H1 (cell line): ENCODE measurements at regions not wholly inside any gene's neighbourhood (a gene's known extent, or its start where the extent isn't known, plus 50 kb on each side); places are given as distances from the start of the nearest gene placed in this dataset.

Experiments used
- CTCF ChIA-PET: fragments of 300-600 bp; sonication (Branson Sonifier 250); formaldehyde crosslinking; loops from one replicate; lab custom pipeline; 2021; ENCODE audit not compliant: partially characterized antibody; lab: Charles Lee
- POLR2A ChIA-PET: fragments of 300-600 bp; sonication (Branson Sonifier 250); formaldehyde crosslinking; loops from one replicate; lab custom pipeline; 2021; ENCODE audit warnings: inconsistent platforms; ENCODE audit not compliant: partially characterized antibody; lab: Charles Lee
- DNase-seq, 2 experiments: peaks; one replicate each; pipeline versions ENCODE4 v3.0.0 to v3.0.0-alpha.2; 2010 to 2022; ENCODE audit warnings: low spot score in 2 of 2, low read depth in 1 of 2, mixed read lengths in 1 of 2
- FAIRE-seq: peaks from 2 replicates; lab custom pipeline; 2011; peaks lifted over from hg19 to GRCh38; lab: Jason Lieb, UNC
- H2AFZ ChIP-seq: 2 replicates; pipeline ENCODE4 v1.8.1; 2012; ENCODE audit warnings: low read length, inconsistent platforms
- H2AK5ac ChIP-seq: 2 replicates; pipeline ENCODE4 v1.6.1; 2013; ENCODE audit warnings: low read depth, low read length
- H2BK120ac ChIP-seq: replicated peaks from 2 replicates; pipeline ENCODE3; 2013; ENCODE audit warnings: low read depth, low read length, inconsistent platforms
- H2BK12ac ChIP-seq: 2 replicates; pipeline ENCODE4 v1.6.1; 2013; ENCODE audit warnings: low read depth, low read length
- H2BK15ac ChIP-seq: 2 replicates; pipeline ENCODE4 v1.6.1; 2013; ENCODE audit warnings: low read length
- H2BK20ac ChIP-seq: 2 replicates; pipeline ENCODE4 v1.6.1; 2013; ENCODE audit warnings: low read length
- H2BK5ac ChIP-seq: 2 replicates; pipeline ENCODE4 v1.6.1; 2013; ENCODE audit warnings: low read depth, low read length
- H3K14ac ChIP-seq: 2 replicates; pipeline ENCODE4 v1.6.1; 2013; ENCODE audit warnings: inconsistent platforms; ENCODE audit not compliant: insufficient read length
- H3K18ac ChIP-seq: 2 replicates; pipeline ENCODE4 v1.6.1; 2013; ENCODE audit warnings: low read length; ENCODE audit errors: extremely low read depth
- H3K23ac ChIP-seq: 2 replicates; pipeline ENCODE4 v1.6.1; 2013; ENCODE audit warnings: inconsistent platforms; ENCODE audit not compliant: insufficient read length
- H3K23me2 ChIP-seq: 2 replicates; pipeline ENCODE4 v1.6.1; 2013; ENCODE audit warnings: low read depth, low read length
- H3K27ac ChIP-seq: 2 replicates; pipeline ENCODE4 v1.6.1; 2011; ENCODE audit warnings: low read depth, low read length, inconsistent platforms
- H3K27me3 ChIP-seq, 4 experiments: replicated peaks in 1 of 4; 1 replicate in 1 of 4; 2 replicates in 3 of 4; pipeline versions ENCODE4 v1.6.1 to v1.8.1; 2011 to 2013; ENCODE audit warnings: low read length in 3 of 4, mild to moderate bottlenecking in 3 of 4, inconsistent platforms in 2 of 4, mixed read lengths in 2 of 4, moderate library complexity in 1 of 4; ENCODE audit not compliant: control insufficient read depth in 3 of 4, insufficient read depth in 3 of 4; ENCODE audit errors: extremely low read depth in 1 of 4
- H3K36me3 ChIP-seq, 4 experiments: 2 replicates each; pipeline versions ENCODE4 v1.6.1 to v1.8.1; 2011 to 2013; ENCODE audit warnings: mild to moderate bottlenecking in 4 of 4, low read length in 3 of 4, moderate library complexity in 2 of 4, control low read depth in 1 of 4, inconsistent platforms in 1 of 4; ENCODE audit not compliant: insufficient read depth in 4 of 4, control insufficient read depth in 2 of 4
- H3K4ac ChIP-seq: replicated peaks from 2 replicates; pipeline ENCODE3; 2013; ENCODE audit warnings: low read length, low read depth, mixed read lengths, inconsistent platforms; ENCODE audit not compliant: insufficient read length
- H3K4me1 ChIP-seq, 4 experiments: replicated peaks in 1 of 4; 1 replicate in 1 of 4; 2 replicates in 3 of 4; pipeline versions ENCODE4 v1.6.1 to v1.8.1; 2011 to 2013; ENCODE audit warnings: low read length in 3 of 4, inconsistent platforms in 2 of 4, mixed read lengths in 1 of 4; ENCODE audit not compliant: insufficient read depth in 4 of 4, control insufficient read depth in 3 of 4
- H3K4me2 ChIP-seq, 2 experiments: 2 replicates each; pipeline versions ENCODE4 v1.6.1 to v1.8.1; 2011 to 2013; ENCODE audit warnings: low read depth in 2 of 2, low read length in 2 of 2, control low read depth in 1 of 2, inconsistent platforms in 1 of 2, mild to moderate bottlenecking in 1 of 2; ENCODE audit not compliant: insufficient read depth in 1 of 2
- H3K4me3 ChIP-seq, 4 experiments: fragments of 200-600, 300-600 bp in 1 of 4; sonication (generic), shearing (Covaris generic), sonication (Bioruptor Twin) in 1 of 4; 2 replicates each; pipeline versions ENCODE4 v1.5.1 to v1.8.1; 2011 to 2016; ENCODE audit warnings: low read length in 4 of 4, low read depth in 3 of 4, control low read depth in 2 of 4, inconsistent platforms in 2 of 4, mild to moderate bottlenecking in 2 of 4, mixed read lengths in 1 of 4, moderate library complexity in 1 of 4; ENCODE audit not compliant: insufficient read depth in 2 of 4; ENCODE audit errors: extremely low read depth in 1 of 4
- H3K56ac ChIP-seq: replicated peaks from 2 replicates; pipeline ENCODE3; 2013; ENCODE audit warnings: low read depth, mild to moderate bottlenecking, mixed read lengths, low read length, inconsistent platforms; ENCODE audit not compliant: insufficient read length
- H3K79me1 ChIP-seq: 2 replicates; pipeline ENCODE4 v1.6.1; 2013; ENCODE audit warnings: low read depth, low read length, control low read depth
- H3K79me2 ChIP-seq, 2 experiments: 2 replicates each; pipeline versions ENCODE4 v1.6.1 to v1.8.1; 2012 to 2013; ENCODE audit warnings: low read length in 2 of 2, mild to moderate bottlenecking in 2 of 2, inconsistent platforms in 1 of 2; ENCODE audit not compliant: insufficient read depth in 2 of 2, control insufficient read depth in 1 of 2
- H3K9ac ChIP-seq, 4 experiments: replicated peaks in 1 of 4; 1 replicate in 1 of 4; 2 replicates in 3 of 4; pipeline versions ENCODE4 v1.6.1 to v1.8.1; 2011 to 2013; ENCODE audit warnings: low read depth in 3 of 4, low read length in 3 of 4, control low read depth in 2 of 4, mild to moderate bottlenecking in 2 of 4, moderate library complexity in 2 of 4, inconsistent platforms in 1 of 4; ENCODE audit errors: extremely low read depth in 1 of 4
- H3K9me3 ChIP-seq, 2 experiments: 2 replicates each; pipeline versions ENCODE4 v1.6.1 to v1.8.1; 2012 to 2013; ENCODE audit warnings: mild to moderate bottlenecking in 2 of 2, moderate library complexity in 2 of 2, control low read depth in 1 of 2, inconsistent platforms in 1 of 2, low read depth in 1 of 2, low read length in 1 of 2, mixed read lengths in 1 of 2; ENCODE audit not compliant: insufficient read depth in 2 of 2
- H4K20me1 ChIP-seq, 2 experiments: replicated peaks in 1 of 2; 2 replicates each; pipeline versions ENCODE3 to v1.8.1; 2011 to 2013; ENCODE audit warnings: inconsistent platforms in 2 of 2, low read length in 2 of 2, mild to moderate bottlenecking in 1 of 2; ENCODE audit not compliant: insufficient read depth in 2 of 2, control insufficient read depth in 1 of 2
- H4K5ac ChIP-seq: 2 replicates; pipeline ENCODE4 v1.6.1; 2013; ENCODE audit warnings: low read length, low read depth, mixed read lengths, inconsistent platforms; ENCODE audit not compliant: insufficient read length
- H4K8ac ChIP-seq: 2 replicates; pipeline ENCODE4 v1.8.0; 2013; ENCODE audit warnings: mild to moderate bottlenecking, moderate library complexity, low read length, inconsistent platforms; ENCODE audit not compliant: insufficient read depth; ENCODE audit errors: extremely low read depth
- H4K91ac ChIP-seq: replicated peaks from 2 replicates; pipeline ENCODE3; 2013; ENCODE audit warnings: low read length, mixed read lengths, inconsistent platforms; ENCODE audit not compliant: insufficient read length
- CBX8 ChIP-seq: fragments of 300-800, 300-1000 bp; sonication (generic); IDR thresholded peaks from 2 replicates; pipeline ENCODE4 v1.7.1; 2016; ENCODE audit warnings: low read depth, low read length, borderline replicate concordance
- CHD1 ChIP-seq: IDR thresholded peaks from 2 replicates; pipeline ENCODE4 v1.6.1; 2012; ENCODE audit warnings: low read depth, low read length, improper control_type of control experiment
- EP300 ChIP-seq, 2 experiments: IDR thresholded peaks; 1 replicate in 1 of 2; 2 replicates in 1 of 2; pipeline ENCODE4 v1.6.1; 2011 to 2012; ENCODE audit warnings: low read depth in 2 of 2, low read length in 2 of 2, mild to moderate bottlenecking in 2 of 2, borderline replicate concordance in 1 of 2, inconsistent platforms in 1 of 2, moderate library complexity in 1 of 2
- SIN3A ChIP-seq, 2 experiments: IDR thresholded peaks in 1 of 2; conservative IDR thresholded peaks in 1 of 2; 2 replicates each; pipeline ENCODE4 v1.6.1; 2011 to 2012; ENCODE audit warnings: low read length in 2 of 2, improper control_type of control experiment in 1 of 2, low read depth in 1 of 2, mild to moderate bottlenecking in 1 of 2
- USF2 ChIP-seq: IDR thresholded peaks from 2 replicates; pipeline ENCODE4 v1.6.1; 2011; ENCODE audit warnings: low read length, improper control_type of control experiment
- YY1 ChIP-seq: IDR thresholded peaks from 2 replicates; pipeline ENCODE4 v1.6.1; 2011; ENCODE audit warnings: low read depth, mild to moderate bottlenecking, low read length
- whole genome bisulfite sequencing, 2 experiments: shearing (Covaris generic) in 1 of 2; methylation state at CpG; one replicate each; pipeline versions ENCODE4 v1.1.6 to v1.1.7; 2013 to 2015; ENCODE audit warnings: low lambda C conversion rate in 2 of 2, mixed read lengths in 2 of 2, inconsistent platforms in 1 of 2, low coverage in 1 of 2, missing lambda C conversion rate in 1 of 2; ENCODE audit not compliant: insufficient replicate concordance in 2 of 2, insufficient coverage in 1 of 2, insufficient read length in 1 of 2; ENCODE audit errors: extremely low coverage in 1 of 2, missing lambda C conversion rate in 1 of 2; 5-methylcytosine and 5-hydroxymethylcytosine counted together

GRCh38 chr2:128590309-128591021, 271.8 kb upstream of the HS6ST1 start:
- POLR2A ChIA-PET = no interaction called here

More at GRCh38 chr2:128590309-128591021, 271.8 kb upstream of the HS6ST1 start:
- 93% methylated on average over 11 of the region's 12 CpGs; no CpG with 5 or more reads in 1 of the 2 experiments for WGBS, 2 experiments
- no peak overlapping the region for H2AFZ ChIP-seq
- no peaks in the 10 kb centered on the region for H3K79me2 ChIP-seq
- H3K9ac ChIP-seq = no peak overlapping the region
- DNase-seq = no peak
- no peak overlapping the region for H2BK120ac ChIP-seq
- H4K91ac ChIP-seq = no peak overlapping the region
- no peaks in the 10 kb centered on the region for H4K20me1 ChIP-seq
- no peak overlapping the region for H3K4me3 ChIP-seq
- H3K14ac ChIP-seq = no peak overlapping the region
- no peak overlapping the region for H3K4me2 ChIP-seq
- H2BK12ac ChIP-seq = no peak overlapping the region
- no peaks in the 10 kb centered on the region; a peak in 1 of 7 replicates for H3K4me1 ChIP-seq
- H3K36me3 ChIP-seq = no peaks in the 10 kb centered on the region
- no peak overlapping the region for H3K27ac ChIP-seq
- H3K18ac ChIP-seq = no peak overlapping the region
- no peak overlapping the region for H3K4ac ChIP-seq
- CTCF ChIA-PET = interaction anchor here (1.0 to 1.4 kb wide), 2 partner anchors 11 to 122 kb away, joined by 3 to 4 read pairs; no protein-coding TSS in a partner anchor
- H2AK5ac ChIP-seq = 0 out of 2 replicates have a peak overlapping the region, but pooled peaks have one; percentile 39
- H4K5ac ChIP-seq = no peak overlapping the region
- TF ChIP-seq USF2 = no peak
- no peak for TF ChIP-seq EP300 (IDR thresholded peaks at IDR 0.05; ENCODE audit: borderline replicate concordance in 1 of 2, low read depth in 2 of 2, low read length in 2 of 2)
- no peak for TF ChIP-seq CHD1
- no peak for TF ChIP-seq CBX8
- TF ChIP-seq SIN3A (conservative IDR thresholded peaks at IDR 0.05 in 1 of 2, IDR thresholded peaks at IDR 0.05 in 1 of 2; ENCODE audit: low read depth in 1 of 2, low read length in 2 of 2) = no peak
- TF ChIP-seq YY1 = no peak
- TF ChIP-seq, all 59 proteins: peak for 0
- Histone ChIP-seq H2BK5ac (no peak overlapping the region), H3K56ac (no peak overlapping the region), H3K23me2 (no peaks in the 10 kb centered on the region), H2BK20ac (no peak overlapping the region), H2BK15ac (no peak overlapping the region), H3K79me1 (no peaks in the 10 kb centered on the region), H3K9me3 (no peaks in the 10 kb centered on the region), H4K8ac (no peak overlapping the region), H3K27me3 (no peaks in the 10 kb centered on the region), H3K23ac (no peak overlapping the region)
- no peak for FAIRE-seq
